ENCODE measurements at regions not wholly inside any gene's neighbourhood (a gene's known extent, or its start where the extent isn't known, plus 50 kb on each side); places are given as distances from the start of the nearest gene placed in this dataset.

- TF ChIP-seq HDAC2 (IDR thresholded peaks at IDR 0.05) (no peak), EZH2 (IDR thresholded peaks at IDR 0.05; ENCODE audit: borderline replicate concordance, control insufficient read depth, low read depth, low read length) (no peak), SIN3A (IDR thresholded peaks at IDR 0.05; ENCODE audit: low read depth, low read length) (no peak), TAF1 (IDR thresholded peaks at IDR 0.05; ENCODE audit: borderline replicate concordance, low read depth, low read length) (no peak), NR2C1 (IDR thresholded peaks at IDR 0.05) (no peak), NKRF (conservative IDR thresholded peaks at IDR 0.05) (no peak), TBL1XR1 (IDR thresholded peaks at IDR 0.05; ENCODE audit: low read depth, low read length) (no peak), CTCF (IDR thresholded peaks at IDR 0.05 in 2 of 3, conservative IDR thresholded peaks at IDR 0.05 in 1 of 3; ENCODE audit: control insufficient read depth in 2 of 3, extremely low read depth in 1 of 3, insufficient read depth in 1 of 3, low read depth in 3 of 3, low read length in 3 of 3) (no peak), EP300 (IDR thresholded peaks at IDR 0.05; ENCODE audit: borderline replicate concordance in 1 of 2, control insufficient read depth in 1 of 2, low read depth in 2 of 2, low read length in 2 of 2) (no peak), SREBF2 (IDR thresholded peaks at IDR 0.05; ENCODE audit: low read length) (no peak), CREB1 (IDR thresholded peaks at IDR 0.05; ENCODE audit: low read depth) (no peak), MYC (IDR thresholded peaks at IDR 0.05; ENCODE audit: insufficient read depth, insufficient read length, insufficient replicate concordance, low read length, severe bottlenecking) (no peak), KLF5 (IDR thresholded peaks at IDR 0.05; ENCODE audit: partially characterized antibody) (no peak)
Measured at GRCh38 chr2:54054774-54055173, 60.6 kb upstream of the ACYP2 start.
